NCI-H2107 treated with DMSO at 0.1 percent for 48 hours (cell line): ENCODE measurements at regions not wholly inside any gene's neighbourhood (a gene's known extent, or its start where the extent isn't known, plus 50 kb on each side); places are given as distances from the start of the nearest gene placed in this dataset.
"Not testable (repeated sequence)": the region's sequence is repeated elsewhere in the genome, so short reads cannot be mapped to it uniquely, and the experiment has no call there.

Experiments
- DNase-seq: peaks from one replicate; lab custom pipeline; 2025; ENCODE audit not compliant: unreplicated experiment; lab: John Stamatoyannopoulos, UW

- no peak for DNase-seq
Measured at GRCh38 chrX:857376-857775, 226.8 kb downstream of the SHOX start.

GRCh38 chrX:856566-857290, 226.1 kb downstream of the SHOX start:
- no peak for DNase-seq

GRCh38 chrX:853304-853703, 222.7 kb downstream of the SHOX start:
- no peak for DNase-seq

GRCh38 chrX:850471-850916, 219.9 kb downstream of the SHOX start:
- no peak for DNase-seq

GRCh38 chrX:848386-848785, 217.8 kb downstream of the SHOX start:
- no peak for DNase-seq

- no peak for DNase-seq
Measured at GRCh38 chrX:843306-843705, 212.7 kb downstream of the SHOX start.

GRCh38 chrX:840556-840955, 210.0 kb downstream of the SHOX start:
- no peak for DNase-seq

GRCh38 chrX:838666-839065, 208.1 kb downstream of the SHOX start:
- DNase-seq = not testable (repeated sequence)

GRCh38 chrX:835857-836256, 205.3 kb downstream of the SHOX start:
- not testable (repeated sequence) for DNase-seq

- DNase-seq = no peak
Measured at GRCh38 chrX:830532-830931, 199.9 kb downstream of the SHOX start.

GRCh38 chrX:829145-829544, 198.6 kb downstream of the SHOX start:
- no peak for DNase-seq

- DNase-seq = no peak
Measured at GRCh38 chrX:828411-828959, 197.9 kb downstream of the SHOX start.

- no peak for DNase-seq
Measured at GRCh38 chrX:826448-826847, 195.9 kb downstream of the SHOX start.

- no peak for DNase-seq
Measured at GRCh38 chrX:825991-826390, 195.4 kb downstream of the SHOX start.

GRCh38 chrX:823073-823472, 192.5 kb downstream of the SHOX start:
- DNase-seq = not testable (repeated sequence)

GRCh38 chrX:821327-822107, 190.9 kb downstream of the SHOX start:
- DNase-seq = no peak

GRCh38 chrX:819684-820083, 189.1 kb downstream of the SHOX start:
- no peak for DNase-seq

- DNase-seq = no peak
Measured at GRCh38 chrX:817759-818300, 187.2 kb downstream of the SHOX start.

- DNase-seq = not testable (repeated sequence)
Measured at GRCh38 chrX:817147-817546, 186.6 kb downstream of the SHOX start.

GRCh38 chrX:816411-816810, 185.8 kb downstream of the SHOX start:
- DNase-seq = no peak

- DNase-seq = no peak
Measured at GRCh38 chrX:810186-810585, 179.6 kb downstream of the SHOX start.

- no peak for DNase-seq
Measured at GRCh38 chrX:809081-809480, 178.5 kb downstream of the SHOX start.
